ENCODE measurements at regions not wholly inside any gene's neighbourhood (a gene's known extent, or its start where the extent isn't known, plus 50 kb on each side); places are given as distances from the start of the nearest gene placed in this dataset.
A peak's percentile ranks its signal among the peaks of the same experiment; 100 is the strongest.

DNA sequence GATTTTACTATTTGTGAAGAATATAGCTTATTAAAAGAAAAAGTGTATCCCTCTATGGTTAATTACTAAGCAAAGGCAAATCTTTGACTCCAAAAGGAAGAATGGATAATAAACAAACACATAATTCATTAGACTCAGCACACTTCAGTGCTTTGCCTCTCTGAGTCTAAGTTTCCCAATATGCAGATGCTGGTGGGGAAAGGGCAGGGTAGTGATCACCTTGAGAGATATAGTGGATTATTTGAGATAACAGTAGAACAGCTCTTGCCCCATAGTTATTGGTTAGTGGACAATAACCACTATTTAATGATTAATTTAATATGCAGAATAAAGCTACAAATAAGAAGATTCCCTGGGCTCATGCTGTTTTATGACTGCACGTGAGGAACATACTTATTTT is 98.2 kb upstream of the SLC8A1 start:
- TF ChIP-seq, protein P1, sequence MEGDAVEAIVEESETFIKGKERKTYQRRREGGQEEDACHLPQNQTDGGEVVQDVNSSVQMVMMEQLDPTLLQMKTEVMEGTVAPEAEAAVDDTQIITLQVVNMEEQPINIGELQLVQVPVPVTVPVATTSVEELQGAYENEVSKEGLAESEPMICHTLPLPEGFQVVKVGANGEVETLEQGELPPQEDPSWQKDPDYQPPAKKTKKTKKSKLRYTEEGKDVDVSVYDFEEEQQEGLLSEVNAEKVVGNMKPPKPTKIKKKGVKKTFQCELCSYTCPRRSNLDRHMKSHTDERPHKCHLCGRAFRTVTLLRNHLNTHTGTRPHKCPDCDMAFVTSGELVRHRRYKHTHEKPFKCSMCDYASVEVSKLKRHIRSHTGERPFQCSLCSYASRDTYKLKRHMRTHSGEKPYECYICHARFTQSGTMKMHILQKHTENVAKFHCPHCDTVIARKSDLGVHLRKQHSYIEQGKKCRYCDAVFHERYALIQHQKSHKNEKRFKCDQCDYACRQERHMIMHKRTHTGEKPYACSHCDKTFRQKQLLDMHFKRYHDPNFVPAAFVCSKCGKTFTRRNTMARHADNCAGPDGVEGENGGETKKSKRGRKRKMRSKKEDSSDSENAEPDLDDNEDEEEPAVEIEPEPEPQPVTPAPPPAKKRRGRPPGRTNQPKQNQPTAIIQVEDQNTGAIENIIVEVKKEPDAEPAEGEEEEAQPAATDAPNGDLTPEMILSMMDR (IDR thresholded peaks at IDR 0.05): no peak
- ATAC-seq (no peak), DNase-seq (no peak)
- Histone ChIP-seq H3K4me1 (ENCODE audit: low read depth) (no peaks in the 10 kb centered on the region), H3K4me3 (no peak overlapping the region), H3K9me3 (no peaks in the 10 kb centered on the region), H3K36me3 (ENCODE audit: low read depth) (no peaks in the 10 kb centered on the region)
- intact Hi-C loops (cut with DNase I, micrococcal nuclease): loop anchor here in 1 of 2 donors (10.0 kb wide), 1 partner anchor 95 kb away; the partner anchor contains the start of gene SLC8A1

DNA sequence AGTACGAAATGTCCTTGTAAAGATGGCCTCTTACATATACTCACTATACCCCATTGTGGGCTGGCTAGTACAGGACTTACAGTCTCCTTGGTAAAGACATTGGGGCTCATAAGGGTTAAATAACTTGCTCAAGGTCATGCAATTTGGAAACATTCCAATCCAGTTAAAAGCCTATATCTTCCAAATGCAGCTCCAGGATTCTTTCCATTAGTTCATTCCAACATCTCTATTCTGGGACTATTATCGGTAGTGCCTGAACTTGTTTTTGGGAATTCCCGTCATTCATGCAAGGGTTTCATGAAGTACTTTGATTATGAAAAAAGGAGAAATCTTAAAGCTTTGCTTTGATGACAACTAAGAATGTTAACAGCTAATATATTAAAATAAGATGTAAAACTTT is 99.2 kb upstream of the SLC8A1 start:
- H3K4me1 ChIP-seq (ENCODE audit: low read depth): no peaks in the 10 kb centered on the region
- H3K4me3 ChIP-seq: no peak overlapping the region
- ATAC-seq: no peak
- TF ChIP-seq, protein P1 (IDR thresholded peaks at IDR 0.05): no peak
- no peaks in the 10 kb centered on the region for H3K9me3 ChIP-seq
- no peak for DNase-seq
- intact Hi-C loops (cut with DNase I, micrococcal nuclease): loop anchor here in 1 of 2 donors (10.0 kb wide), 1 partner anchor 96 kb away; the partner anchor contains the start of gene SLC8A1
- H3K36me3 ChIP-seq (ENCODE audit: low read depth): no peaks in the 10 kb centered on the region

DNA sequence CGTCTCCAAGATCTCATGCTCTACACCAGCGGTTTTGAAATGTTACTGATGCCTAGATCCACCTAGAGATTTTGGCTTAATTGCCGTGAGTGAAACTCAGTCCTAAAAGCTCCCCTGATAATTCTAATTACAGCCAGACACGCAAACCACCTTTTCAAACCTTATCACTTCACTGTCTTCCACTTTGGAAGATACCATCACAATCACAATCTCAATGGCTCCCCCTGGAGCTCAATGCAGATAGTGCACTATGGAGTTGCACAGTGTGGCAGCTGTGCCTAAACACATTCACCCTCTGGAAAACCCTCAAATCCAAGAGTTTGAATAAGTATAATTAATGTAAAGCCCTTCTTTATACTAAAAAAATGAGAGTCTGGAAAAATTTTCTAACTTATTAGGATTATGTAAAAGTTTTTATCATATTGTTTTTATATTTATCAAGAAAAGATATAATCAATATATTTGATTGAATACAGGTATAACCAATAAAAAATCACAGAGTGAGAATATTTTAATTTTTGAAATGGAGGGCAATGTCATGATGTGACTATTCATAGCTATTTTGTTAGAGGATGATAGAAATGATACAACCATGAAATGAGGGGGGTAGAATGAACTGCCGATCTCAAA is 102.9 kb upstream of the SLC8A1 start:
- Histone ChIP-seq H3K4me3 (no peak overlapping the region), H3K4me1 (ENCODE audit: low read depth) (no peaks in the 10 kb centered on the region), H3K9me3 (no peaks in the 10 kb centered on the region), H3K36me3 (ENCODE audit: low read depth) (no peaks in the 10 kb centered on the region)
- ATAC-seq (peak; percentile 76), DNase-seq (peak in 2 of 3 donors; percentile 34 to 87)
- TF ChIP-seq, protein P1 (IDR thresholded peaks at IDR 0.05): peak; percentile 39
- intact Hi-C loops (cut with DNase I, micrococcal nuclease): loop anchor here (2.0 to 10.0 kb wide), 2 partner anchors 100 to 642 kb away; partner anchors contain the start of gene SLC8A1 (in 1 of the 2)

DNA sequence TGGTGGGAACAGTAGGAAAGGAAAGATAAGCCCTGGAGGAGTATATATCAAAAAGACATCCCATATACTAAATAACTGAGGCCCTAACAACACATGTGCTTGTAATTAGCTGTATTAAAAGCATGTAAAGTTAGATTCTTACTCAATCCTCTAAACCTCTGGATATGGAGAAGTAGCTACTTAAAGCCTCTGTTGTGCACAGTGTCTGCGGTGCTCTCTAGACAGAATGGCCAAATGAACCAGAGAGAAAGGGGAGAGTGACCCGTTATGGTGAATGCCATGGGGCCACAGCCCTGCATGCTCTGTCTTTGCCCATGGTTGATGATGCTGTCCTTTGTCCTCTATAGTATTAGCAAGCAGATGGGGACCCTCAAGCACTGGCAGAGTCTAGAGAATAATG is 104.4 kb upstream of the SLC8A1 start:
- Histone ChIP-seq H3K4me1 (ENCODE audit: low read depth) (no peaks in the 10 kb centered on the region), H3K36me3 (ENCODE audit: low read depth) (no peaks in the 10 kb centered on the region), H3K9me3 (no peaks in the 10 kb centered on the region), H3K4me3 (no peak overlapping the region)
- DNase-seq (no peak), ATAC-seq (no peak)
- TF ChIP-seq, protein P1 (IDR thresholded peaks at IDR 0.05): no peak
- intact Hi-C loops (cut with DNase I, micrococcal nuclease): loop anchor here in 1 of 2 donors (10.0 kb wide), 1 partner anchor 101 kb away; the partner anchor contains the start of gene SLC8A1

DNA sequence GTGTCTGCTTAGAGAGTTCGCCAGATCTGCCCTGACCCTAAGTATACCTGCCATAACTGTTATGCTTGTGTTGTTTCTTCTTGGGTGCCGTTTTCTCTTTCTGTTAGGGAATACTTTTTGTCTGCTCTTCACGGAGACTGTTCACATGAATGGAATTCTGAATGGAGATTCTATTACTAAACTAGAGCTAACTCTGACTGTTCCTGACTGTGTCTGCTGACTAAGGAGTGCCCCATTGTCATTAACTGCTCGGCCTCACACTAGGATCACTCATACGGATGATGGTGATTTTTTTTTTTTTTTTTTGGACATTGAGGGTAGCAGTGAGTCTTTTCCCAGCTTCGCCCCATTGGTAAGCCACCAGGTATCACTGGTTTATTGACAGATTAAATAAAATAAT is 104.8 kb upstream of the SLC8A1 start:
- no peak for ATAC-seq
- H3K4me1 ChIP-seq (ENCODE audit: low read depth): no peaks in the 10 kb centered on the region
- no peaks in the 10 kb centered on the region for H3K36me3 ChIP-seq (ENCODE audit: low read depth)
- no peak for DNase-seq
- TF ChIP-seq, protein P1 (IDR thresholded peaks at IDR 0.05): no peak
- intact Hi-C loops (cut with DNase I, micrococcal nuclease): loop anchor here in 1 of 2 donors (10.0 kb wide), 1 partner anchor 102 kb away; the partner anchor contains the start of gene SLC8A1
- no peaks in the 10 kb centered on the region for H3K9me3 ChIP-seq
- no peak overlapping the region for H3K4me3 ChIP-seq
